Activated naive CD4-positive, alpha-beta T cell (primary cell): ENCODE measurements at regions not wholly inside any gene's neighbourhood (a gene's known extent, or its start where the extent isn't known, plus 50 kb on each side); places are given as distances from the start of the nearest gene placed in this dataset.
"Not testable (repeated sequence)": the region's sequence is repeated elsewhere in the genome, so short reads cannot be mapped to it uniquely, and the experiment has no call there.

ENCODE experiments used
- DNase-seq, 4 experiments: peaks; one replicate each; lab custom pipeline; 2025; lab: John Stamatoyannopoulos, UW

DNA sequence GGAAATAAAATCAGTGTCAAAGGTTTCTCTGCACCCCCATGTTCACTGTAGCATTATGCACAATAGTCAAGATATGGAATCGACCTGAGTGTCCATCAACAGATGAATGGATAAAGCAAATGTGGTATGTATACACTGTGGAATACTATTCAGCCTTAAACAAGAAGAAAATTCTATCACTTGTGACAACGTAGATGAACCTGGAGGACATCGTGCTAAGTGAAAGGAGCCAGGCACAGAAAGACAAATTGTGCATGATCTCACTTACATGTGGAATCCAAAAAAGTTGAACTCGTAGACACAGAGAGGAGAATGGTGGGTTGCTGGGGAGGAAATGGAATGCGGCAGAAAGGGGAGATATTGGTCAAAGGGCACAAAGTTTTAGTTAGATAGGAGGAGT is 136.3 kb upstream of the ESR1 start:
- DNase-seq, result no peak

DNA sequence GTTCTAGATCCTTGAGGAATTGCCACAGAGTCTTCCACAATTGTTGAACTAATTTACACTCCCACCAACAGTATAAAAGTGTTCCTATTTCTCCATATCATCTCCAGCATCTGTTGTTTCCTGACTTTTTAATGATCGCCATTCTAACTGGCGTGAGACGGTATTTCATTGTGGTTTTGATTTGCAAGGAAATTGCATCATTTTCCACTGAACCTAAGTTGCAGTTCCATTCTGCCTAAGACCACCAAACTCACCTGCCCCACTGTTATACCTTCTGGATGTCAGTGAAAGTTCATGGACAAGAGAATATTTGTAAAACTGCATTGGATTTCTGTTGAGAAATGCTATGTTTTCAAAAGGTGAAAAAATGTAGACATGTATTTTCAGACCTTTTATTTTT is 132.9 kb upstream of the ESR1 start:
- DNase-seq, result no peak

DNA sequence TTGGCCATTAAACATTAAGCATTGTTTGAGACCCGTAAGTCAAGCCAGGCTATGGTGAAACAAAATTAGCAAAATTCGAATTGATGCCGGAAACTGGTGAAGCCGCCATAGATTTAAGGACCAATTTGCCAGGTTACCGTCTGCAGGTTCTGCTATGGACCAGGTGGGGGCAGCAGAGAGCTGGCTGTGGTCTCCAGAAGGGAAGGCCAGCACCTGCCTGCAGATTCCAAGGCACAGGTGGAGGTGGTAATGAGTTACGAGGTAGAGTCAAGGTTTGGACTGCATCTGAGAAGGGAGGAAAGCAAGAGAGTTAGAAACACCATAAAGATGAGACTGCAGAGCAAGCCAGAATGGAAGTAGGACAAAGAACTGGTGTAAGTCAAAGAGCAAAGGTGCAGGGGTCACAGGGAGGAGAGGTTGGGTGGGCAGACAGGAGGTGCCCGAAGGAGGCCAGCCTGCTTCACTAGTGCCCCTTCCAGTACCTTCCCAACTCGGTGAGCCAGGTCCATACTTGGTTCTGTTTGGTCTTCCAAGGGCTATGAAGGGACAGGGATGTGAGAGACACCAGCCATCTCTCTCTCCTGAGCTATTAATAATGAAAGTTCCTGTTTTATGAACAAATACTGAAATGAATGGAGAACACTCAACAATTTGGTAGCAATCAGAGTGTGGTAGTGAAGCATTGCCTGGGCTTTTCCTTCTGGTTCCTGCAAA is 131.6 kb upstream of the ESR1 start:
- peak in 3 of 4 experiments; percentile 4 to 8 (median 6) for DNase-seq

DNA sequence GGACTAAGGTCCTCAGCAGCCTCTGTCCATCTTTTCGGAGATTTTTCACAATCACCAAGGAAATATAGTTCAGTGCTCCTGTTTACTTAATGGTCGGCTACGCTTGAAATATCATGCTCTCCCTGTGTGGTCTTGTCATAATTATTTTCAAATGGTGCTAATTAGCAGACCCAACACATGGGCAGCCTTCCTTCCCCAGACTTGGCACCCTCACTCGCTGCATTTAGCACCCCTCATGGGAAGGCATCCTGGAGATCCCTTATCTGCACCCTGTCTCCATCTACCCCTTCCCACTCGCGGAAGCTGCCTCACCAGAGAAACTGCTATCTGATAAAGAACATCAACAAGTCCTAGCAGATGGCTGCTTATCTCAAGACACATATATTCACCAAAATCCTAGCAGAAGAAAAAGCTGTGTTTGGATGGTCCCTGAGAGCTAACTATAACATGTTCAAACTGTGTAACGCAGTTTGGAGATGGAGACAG is 131.0 kb upstream of the ESR1 start:
- no peak for DNase-seq

DNA sequence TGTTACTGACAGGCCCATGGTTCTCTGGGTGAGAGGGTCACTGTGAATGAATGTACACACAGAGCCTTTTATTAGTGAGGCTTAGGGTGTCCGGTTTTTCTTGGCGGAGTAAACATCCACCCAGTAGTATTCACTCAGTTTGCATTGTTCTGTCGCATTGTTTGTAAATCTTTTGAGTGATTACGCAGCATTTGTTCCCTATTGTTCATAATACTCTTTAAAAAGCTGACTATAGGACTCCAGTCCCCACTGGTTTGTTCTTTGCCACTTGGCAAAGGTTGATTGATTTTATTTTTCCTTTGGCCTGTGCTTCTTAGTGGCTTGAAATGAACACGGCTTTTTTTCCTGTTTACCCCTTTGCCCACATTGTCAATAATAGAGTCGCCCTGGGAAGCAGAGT is 130.1 kb upstream of the ESR1 start:
- DNase-seq, result no peak

DNA sequence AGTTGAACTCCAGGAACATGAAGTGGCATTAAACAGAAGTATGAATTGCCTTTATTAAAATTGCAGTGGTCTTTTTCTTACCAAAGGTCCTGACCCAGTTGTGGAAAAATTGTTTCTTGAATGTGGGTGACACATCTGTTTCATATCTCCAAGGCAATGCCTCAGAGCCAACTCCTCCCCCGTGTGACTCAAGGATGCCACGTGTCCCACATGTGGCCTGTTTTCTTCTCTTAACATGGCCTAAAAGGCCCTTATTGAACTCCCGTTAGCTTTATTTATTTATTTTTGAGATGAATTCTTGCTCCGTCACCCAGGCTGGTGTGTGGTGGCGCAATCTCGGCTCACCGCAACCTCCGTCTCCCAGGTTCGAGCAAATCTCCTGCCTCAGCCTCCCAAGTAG is 128.4 kb upstream of the ESR1 start:
- no peak for DNase-seq

DNA sequence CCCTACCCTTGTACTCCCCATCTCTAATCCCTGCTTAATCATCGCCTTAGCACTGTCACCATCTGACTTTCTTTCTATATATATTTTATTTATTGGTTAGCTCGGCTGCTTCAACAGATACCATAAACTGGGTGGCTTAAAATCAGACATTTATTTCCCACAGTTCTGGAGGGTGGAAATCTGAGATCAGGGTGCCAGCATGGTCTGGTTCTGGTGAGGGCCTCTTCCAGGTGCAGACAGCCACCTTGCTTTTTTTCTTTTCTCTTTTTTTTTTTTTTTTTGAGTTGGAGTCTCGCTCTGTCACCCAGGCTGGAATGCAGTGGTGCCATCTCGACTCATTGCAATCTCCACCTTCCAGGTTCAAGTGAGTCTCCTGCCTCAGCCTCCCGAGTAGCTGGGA is 127.5 kb upstream of the ESR1 start:
- DNase-seq, result no peak

DNA sequence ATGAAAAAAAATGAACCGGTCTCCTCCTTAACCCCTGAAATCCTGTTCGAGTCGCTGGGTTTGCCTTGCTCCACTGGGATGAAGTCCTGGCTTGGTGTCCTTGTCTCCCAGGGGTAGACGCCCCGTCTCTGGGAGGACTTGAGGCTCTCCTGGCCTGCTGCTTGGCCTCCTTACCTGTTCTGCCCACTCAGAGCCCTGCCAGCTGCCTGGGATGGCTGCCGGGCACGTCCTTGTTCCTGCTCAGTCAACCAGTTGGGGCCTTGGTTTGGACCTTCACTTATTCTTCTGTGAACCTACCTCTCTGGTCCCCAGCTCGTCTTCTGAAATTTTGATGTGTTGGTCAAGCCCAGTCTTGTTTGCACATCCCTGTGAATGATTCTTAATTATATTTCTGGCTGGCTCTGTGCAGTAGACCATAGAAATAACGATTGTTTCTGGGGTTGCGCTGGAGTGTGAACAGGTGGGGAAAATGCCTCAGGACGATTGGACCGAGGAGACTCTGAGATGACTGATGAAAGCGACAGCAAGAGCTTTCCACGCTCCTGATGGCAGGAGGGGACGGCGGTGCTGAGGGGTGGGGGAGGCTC is 126.5 kb upstream of the ESR1 start:
- no peak for DNase-seq

DNA sequence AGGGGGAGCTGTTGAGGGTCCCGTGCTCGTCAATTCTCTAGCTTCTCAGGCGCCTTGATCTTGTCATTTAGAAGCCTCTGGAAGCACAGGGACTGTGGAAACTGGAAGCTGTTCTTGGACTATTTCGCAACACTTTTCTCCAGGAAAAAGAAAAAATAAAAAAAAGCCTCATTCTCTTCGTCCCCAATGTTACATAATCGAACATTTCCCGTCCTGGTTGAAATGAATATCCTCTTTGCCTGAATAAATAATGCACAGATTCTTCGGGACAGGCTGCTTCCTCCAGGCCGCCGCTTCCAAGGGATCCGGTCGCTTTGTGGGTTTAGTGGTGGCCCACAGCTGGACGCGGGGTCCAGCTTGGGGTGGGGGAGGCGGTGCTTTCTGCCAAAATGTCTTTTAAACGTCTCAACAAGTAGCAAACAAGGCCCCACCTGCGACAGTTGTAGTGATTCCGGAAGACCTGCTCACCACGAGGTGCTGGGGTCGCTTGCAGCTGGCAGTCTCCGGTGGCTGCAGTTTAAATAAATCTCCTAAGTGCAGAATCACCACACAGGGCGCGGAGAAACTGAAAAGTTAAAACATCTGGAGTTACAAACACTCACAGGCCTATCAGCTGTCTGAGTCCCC is 125.9 kb upstream of the ESR1 start:
- DNase-seq, result no peak

DNA sequence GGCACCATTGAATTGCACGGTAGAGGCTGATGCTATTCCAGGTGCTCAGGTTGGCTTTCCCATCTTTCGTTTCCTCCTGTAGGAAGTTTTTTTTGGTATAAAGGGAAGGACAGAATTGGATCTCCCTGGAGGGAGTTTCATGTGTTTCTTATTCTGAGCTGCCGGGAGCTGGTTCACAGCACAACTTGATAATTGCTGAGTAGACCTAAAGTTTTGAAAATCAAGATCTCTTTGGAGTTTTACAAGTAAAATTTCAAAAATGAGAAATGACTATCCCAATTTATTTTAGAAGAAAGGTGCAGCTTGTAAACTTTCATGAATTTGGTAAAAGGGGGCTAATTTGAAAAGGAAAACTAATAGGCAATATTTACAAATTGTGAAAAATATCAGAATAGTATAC is 125.2 kb upstream of the ESR1 start:
- no peak for DNase-seq

DNA sequence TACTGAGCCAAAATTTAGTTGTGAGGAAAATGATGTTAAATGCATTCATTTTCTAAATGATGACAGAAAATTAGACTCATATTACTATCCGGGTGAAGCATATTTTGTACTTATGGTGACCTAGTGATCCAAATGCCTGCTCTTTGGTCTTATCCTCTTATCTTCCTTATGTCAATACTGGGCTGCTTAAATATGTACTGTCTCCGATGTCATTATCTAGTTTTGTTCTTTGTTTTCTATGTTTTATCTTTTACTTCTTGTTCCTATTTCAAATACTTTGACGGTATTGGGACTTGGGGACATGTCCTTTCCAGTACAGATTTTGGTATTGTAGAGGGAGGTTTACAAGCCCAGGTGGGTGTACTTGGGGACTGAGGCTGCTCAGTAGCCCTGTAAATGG is 124.6 kb upstream of the ESR1 start:
- DNase-seq, result no peak

DNA sequence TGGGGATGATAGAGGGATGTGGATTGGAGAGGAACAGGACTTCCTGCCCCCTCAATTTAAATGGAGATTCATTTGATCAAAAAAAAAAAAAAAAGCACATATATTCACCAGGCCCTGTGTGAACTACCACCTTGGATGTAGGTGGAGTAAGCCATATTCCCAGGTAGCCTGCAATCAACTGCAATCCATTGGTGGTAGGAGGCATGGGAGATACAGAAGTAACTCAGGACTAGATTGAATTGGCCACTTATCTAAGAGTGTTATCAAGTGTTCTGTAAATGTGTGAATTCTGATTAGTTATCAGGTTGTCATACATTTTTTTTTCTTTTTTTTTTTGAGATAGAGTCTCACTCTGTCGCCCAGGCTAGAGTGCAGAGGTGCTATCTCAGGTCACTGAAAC is 124.1 kb upstream of the ESR1 start:
- no peak for DNase-seq

DNA sequence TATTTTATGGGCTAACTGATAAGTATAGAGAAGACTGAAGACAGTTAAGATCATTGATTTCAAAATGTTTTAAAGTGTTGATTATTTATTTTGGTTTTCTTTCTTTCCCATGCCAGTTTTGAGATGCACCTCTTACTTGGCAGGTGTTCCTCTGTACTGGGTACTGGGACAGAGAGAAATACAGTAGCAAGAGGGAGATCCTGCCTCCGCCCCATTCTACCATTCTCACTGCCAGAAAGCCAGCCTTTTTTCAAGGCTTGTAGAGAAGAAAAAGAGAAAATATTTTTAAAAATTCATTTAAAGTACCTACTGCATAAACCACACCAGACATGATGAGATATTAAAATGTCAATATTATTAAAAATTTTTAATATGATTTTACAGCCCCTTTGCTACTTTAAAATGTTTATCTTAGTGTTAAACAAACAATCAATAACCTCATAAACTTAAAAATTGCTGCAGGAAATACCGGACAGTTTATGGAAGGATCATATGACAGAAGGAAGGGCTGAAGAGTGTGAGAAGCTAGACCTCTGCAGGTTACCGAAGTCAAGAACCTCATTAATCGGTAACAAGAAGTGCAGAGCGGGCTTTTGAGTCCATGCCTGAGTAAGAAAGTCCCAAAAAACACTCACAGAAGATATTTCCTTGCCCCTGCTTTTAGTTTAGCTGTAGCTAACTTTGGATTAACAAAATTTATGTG is 117.8 kb upstream of the ESR1 start:
- DNase-seq, result no peak

DNA sequence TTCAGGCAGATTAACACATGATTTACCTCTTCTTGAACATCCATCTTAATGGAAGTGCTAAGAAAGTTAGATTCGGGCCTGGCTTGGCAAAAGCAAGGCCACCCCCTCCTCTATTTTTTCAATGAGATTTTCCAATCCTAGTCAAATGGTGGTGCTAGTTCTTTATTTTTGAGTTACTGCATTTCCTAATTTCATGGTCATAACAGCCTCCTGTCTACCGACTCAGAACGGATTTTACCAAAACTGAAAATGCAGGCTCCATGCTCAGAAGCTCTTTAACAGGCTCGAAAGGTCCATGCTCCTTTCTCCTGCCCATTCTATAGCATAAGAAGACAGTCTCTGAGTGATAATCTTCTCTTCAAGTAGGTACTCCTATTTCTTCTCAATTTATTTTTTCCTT is 117.2 kb upstream of the ESR1 start:
- DNase-seq, result no peak

DNA sequence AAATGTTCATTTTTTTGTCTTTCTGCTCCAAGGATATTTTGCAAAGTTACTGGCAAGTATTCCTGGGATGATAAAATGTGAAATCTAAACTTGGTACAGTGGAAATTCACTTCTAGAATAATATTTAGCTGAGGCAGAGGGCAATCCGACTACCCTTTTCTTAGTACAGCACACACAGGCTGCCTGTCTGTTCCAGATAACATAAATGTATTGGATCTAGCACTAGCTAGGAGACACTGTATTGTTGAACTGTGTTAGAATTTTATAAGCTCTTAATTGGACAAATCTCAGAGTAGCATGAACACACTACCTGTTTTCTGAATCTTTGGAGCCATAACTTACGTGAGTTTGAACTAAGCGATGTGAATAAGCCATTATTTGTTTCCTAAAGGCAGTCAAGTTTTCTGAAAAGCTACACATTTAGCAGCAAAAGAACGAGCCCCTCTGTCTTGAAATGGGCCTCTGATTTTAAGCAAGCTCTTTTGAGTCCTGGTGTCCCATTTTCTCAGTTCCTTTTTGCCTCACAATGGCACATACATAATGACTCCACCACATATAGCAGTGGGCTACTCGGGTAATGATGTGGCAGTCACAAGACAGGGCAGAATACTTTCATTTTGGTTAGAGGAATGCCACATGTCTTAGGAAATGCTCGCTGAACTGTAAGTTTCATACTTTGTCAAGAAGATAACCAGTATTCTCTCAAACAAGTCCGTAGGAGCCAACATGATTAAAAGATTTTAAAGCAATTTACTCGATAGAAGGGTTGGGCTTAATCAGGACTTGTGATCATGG is 116.5 kb upstream of the ESR1 start:
- DNase-seq, result no peak

DNA sequence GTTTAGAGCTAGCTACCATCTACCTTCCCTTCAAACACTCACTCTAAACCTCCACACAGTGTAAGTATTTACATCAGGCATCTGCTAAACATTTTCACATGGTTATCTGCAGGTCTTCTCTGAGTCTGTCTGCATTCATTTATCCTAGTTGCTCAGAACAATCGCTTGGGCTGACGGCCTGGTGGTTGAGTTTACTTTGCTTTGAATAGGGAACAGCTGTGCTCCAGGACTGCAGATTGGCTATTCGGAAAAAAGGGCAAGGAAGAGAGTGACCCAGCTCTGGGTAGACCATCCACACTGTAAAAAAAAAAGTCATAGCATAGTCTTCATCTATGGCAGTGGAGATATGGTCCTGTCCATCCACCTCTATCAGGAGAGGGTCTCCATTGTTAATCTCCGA is 115.3 kb upstream of the ESR1 start:
- DNase-seq, result no peak

DNA sequence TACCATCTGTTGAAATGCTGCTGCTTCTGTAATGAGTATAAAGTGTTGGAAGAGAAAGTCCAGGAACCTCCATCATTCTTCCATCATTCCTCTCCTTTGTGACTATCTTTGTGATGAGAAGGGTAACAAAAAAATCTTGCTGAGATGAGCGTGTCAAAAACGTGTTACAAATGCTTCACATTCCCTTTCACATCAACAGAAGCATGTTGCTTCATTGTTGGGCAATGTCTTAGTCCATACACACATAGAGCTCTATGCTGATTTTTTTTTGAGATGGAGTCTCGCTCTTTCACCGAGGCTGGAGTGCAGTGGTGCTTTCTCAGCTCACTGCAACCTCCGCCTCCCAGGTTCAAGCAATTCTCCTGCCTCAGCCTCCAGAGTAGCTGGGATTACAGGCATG is 114.1 kb upstream of the ESR1 start:
- no peak for DNase-seq

DNA sequence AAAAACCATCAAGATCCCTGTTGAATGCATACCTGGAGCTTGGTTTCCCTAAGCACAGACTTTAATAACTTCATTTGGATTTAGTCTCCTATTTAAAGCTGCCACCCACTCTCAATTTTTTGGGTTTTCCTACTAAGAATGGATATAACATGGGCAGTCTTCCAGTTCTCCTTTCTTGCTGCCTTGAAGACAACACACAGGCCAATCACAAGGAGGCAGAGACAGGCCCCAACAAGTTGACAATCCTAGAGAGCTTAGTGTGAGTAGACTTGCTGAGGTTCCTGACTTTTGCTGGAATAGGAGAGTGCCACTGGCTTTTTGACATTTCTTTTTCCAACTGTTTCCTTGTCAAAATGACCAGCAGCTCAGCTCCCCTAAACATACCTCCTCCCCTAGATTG is 112.3 kb upstream of the ESR1 start:
- DNase-seq, result no peak

DNA sequence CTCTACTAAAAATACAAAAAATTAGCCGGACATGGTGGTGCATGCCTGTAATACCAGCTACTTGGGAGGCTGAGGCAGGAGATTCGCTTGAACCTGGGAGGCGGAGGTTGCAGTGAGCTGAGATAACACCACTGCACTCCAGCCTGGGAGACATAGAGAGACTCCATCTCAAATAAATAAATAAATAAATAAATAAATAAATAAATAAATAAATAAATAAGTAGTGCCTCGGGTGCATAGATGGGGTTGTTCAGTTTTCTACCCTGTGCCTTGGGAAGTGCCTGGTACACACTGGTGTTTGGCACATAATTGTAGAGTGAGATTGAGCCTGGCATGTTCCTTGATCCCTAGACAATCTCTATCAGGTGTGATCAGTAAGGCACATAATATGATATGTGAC is 111.2 kb upstream of the ESR1 start:
- not testable (repeated sequence) for DNase-seq

DNA sequence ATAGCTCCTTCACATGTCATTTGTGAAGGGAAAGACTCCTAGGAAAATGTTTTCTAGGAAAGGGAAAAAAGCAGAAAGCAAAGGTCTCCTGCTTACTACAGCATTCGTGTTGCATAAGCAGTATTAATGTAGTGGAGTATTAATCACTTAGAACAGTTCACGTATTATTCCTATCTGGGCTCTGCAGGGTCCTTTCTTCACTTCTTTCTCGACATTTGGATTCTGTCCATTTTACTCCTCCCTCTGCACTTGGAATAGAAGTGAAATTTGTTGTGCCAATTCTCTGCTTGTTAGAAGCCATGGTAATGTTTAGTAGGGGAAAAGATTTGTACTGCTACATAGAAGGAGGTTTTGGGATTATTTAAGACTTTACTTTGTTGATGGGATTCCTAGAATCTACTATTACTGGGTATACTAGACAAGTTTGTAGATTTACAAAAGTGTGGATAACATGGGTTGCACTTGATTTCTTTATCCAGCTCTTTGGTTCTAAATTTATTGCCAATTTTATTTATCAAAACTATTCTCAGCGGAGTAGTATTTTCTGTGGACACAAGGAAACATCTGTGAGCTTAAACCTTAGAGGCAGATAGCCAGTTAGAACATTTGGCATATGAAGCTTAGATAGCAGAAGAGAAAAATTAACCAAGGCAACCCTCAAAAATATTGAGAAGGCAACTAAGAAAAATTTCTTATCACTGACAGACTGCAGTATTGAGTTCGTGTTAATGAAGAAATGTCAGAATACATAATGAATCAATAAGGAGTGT is 108.4 kb upstream of the ESR1 start:
- no peak for DNase-seq

DNA sequence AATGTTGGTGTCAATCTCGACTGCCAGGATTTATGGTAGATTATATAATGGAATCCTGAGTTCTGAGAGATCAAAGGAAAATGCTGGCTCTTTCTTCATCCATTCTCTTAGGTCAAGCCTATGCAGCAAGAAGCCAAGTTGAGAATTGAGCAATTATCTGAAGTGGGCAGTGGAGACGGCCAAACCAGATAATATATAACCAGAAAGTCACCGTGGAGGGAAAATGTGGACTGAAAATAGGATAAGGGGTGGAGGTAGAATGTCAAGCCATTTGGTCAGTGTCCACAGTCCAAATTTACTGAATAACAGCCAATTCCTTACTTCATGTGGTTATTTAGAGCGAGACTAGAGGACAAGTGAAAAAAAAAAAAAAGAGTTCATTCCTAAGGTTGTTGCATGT is 107.8 kb upstream of the ESR1 start:
- DNase-seq, result no peak
